Natural killer cell (primary cell): ENCODE measurements at regions not wholly inside any gene's neighbourhood (a gene's known extent, or its start where the extent isn't known, plus 50 kb on each side); places are given as distances from the start of the nearest gene placed in this dataset.

ENCODE experiments used
- ATAC-seq, 3 donors: fragments of 150-1000 bp in 2 of 3; fragments of 200-7000 bp in 1 of 3; cut with Tn5 transposase; 1 replicate in 1 of 3; 2 replicates in 2 of 3; pipeline ENCODE4 v1.10.0; 2021; ENCODE audit warnings: mild to moderate bottlenecking in 2 of 3, moderate library complexity in 2 of 3
- DNase-seq, 2 donors: peaks; one replicate each; pipeline versions ENCODE4 v3.0.0 to v3.0.0-alpha.2; 2013 to 2021; ENCODE audit warnings: mixed read lengths in 1 of 2
- H3K27ac ChIP-seq: one replicate; pipeline ENCODE4 v1.5.1; 2013; ENCODE audit warnings: mild to moderate bottlenecking, low read length
- H3K27me3 ChIP-seq: one replicate; pipeline ENCODE4 v1.6.1; 2013; ENCODE audit warnings: low read length; ENCODE audit not compliant: control insufficient read depth, insufficient read depth
- H3K36me3 ChIP-seq: one replicate; pipeline ENCODE4 v1.6.1; 2013; ENCODE audit warnings: low read length; ENCODE audit not compliant: control insufficient read depth, insufficient read depth
- H3K4me1 ChIP-seq: one replicate; pipeline ENCODE4 v1.6.1; 2013; ENCODE audit warnings: low read length; ENCODE audit not compliant: control insufficient read depth, insufficient read depth
- H3K4me3 ChIP-seq: one replicate; pipeline ENCODE4 v1.5.1; 2013; ENCODE audit warnings: low read length
- H3K9me3 ChIP-seq: one replicate; pipeline ENCODE4 v1.6.1; 2013; ENCODE audit warnings: low read length; ENCODE audit not compliant: control insufficient read depth, insufficient read depth
- H3K27ac Mint-ChIP-seq, 2 donors: one replicate each; pipeline ENCODE4 v1.8.0; 2022; ENCODE audit warnings: mild to moderate bottlenecking in 2 of 2, mixed read lengths in 2 of 2, moderate library complexity in 1 of 2
- H3K27me3 Mint-ChIP-seq, 2 donors: one replicate each; pipeline ENCODE4 v1.8.0; 2022; ENCODE audit warnings: low read depth in 2 of 2, mixed read lengths in 2 of 2
- H3K36me3 Mint-ChIP-seq: one replicate; pipeline ENCODE4 v1.8.0; 2022; ENCODE audit warnings: mixed read lengths
- H3K4me1 Mint-ChIP-seq, 2 donors: one replicate each; pipeline ENCODE4 v1.8.0; 2022; ENCODE audit warnings: mixed read lengths in 2 of 2
- H3K4me3 Mint-ChIP-seq: one replicate; pipeline ENCODE4 v1.8.0; 2022; ENCODE audit warnings: mild to moderate bottlenecking, moderate library complexity, mixed read lengths
- H3K9me3 Mint-ChIP-seq, 2 donors: one replicate each; pipeline ENCODE4 v1.8.0; 2022; ENCODE audit warnings: mixed read lengths in 2 of 2
- CTCF ChIP-seq: fragments of 200-600 bp; IDR thresholded peaks from one replicate; pipeline ENCODE4 v1.8.0; 2022; ENCODE audit warnings: antibody characterized with exemption
- WGBS: methylation state at CpG from one replicate; pipeline ENCODE4 v1.1.7; 2013; ENCODE audit warnings: missing lambda C conversion rate; ENCODE audit not compliant: insufficient coverage; 5-methylcytosine and 5-hydroxymethylcytosine counted together
- intact Hi-C: fragments of 100-400 bp; cut with micrococcal nuclease; formaldehyde crosslinking; loops from one replicate; pipeline ENCODE4 v1.14.2; 2022

- no peak for TF ChIP-seq CTCF
- intact Hi-C loops: no loop called here
- no peak overlapping the region for H3K27ac ChIP-seq
- DNase-seq (no peak), ATAC-seq (no peak)
- H3K27me3 ChIP-seq: no peaks in the 10 kb centered on the region
- no peaks in the 10 kb centered on the region for H3K9me3 ChIP-seq
- no peaks in the 10 kb centered on the region for H3K36me3 ChIP-seq
- Mint-ChIP-seq H3K36me3 (no peaks in the 10 kb centered on the region), H3K4me1 (no peaks in the 10 kb centered on the region), H3K9me3 (peaks cover 0 to 2% of the 10 kb centered on the region in 2 donors), H3K4me3 (no peak overlapping the region), H3K27me3 (no peaks in the 10 kb centered on the region), H3K27ac (no peak overlapping the region)
- H3K4me3 ChIP-seq: no peak overlapping the region
- WGBS: 82% methylated on average over 7 of the region's 7 CpGs
- no peaks in the 10 kb centered on the region for H3K4me1 ChIP-seq
Measured at GRCh38 chr13:78841358-78841963, 182.5 kb upstream of the OBI1 start.

- ATAC-seq: no peak
- 92% methylated on average over 3 of the region's 3 CpGs for WGBS
Measured at GRCh38 chr13:78836238-78836784, 177.4 kb upstream of the OBI1 start.

GRCh38 chr13:78832461-78832860, 173.5 kb upstream of the OBI1 start:
- Histone ChIP-seq H3K9me3 (no peaks in the 10 kb centered on the region), H3K36me3 (no peaks in the 10 kb centered on the region), H3K4me3 (no peak overlapping the region), H3K4me1 (no peaks in the 10 kb centered on the region), H3K27me3 (no peaks in the 10 kb centered on the region), H3K27ac (no peak overlapping the region)
- DNase-seq: no peak
- no peak for ATAC-seq
- TF ChIP-seq CTCF: no peak
- Mint-ChIP-seq H3K4me3 (no peak overlapping the region), H3K36me3 (no peaks in the 10 kb centered on the region), H3K9me3 (peaks cover 0 to 2% of the 10 kb centered on the region in 2 donors), H3K4me1 (no peaks in the 10 kb centered on the region), H3K27me3 (no peaks in the 10 kb centered on the region), H3K27ac (no peak overlapping the region)
- intact Hi-C loops: no loop called here
- WGBS: 93% methylated on average over 3 of the region's 3 CpGs

More at GRCh38 chr13:78836238-78836784, 177.4 kb upstream of the OBI1 start:
- TF ChIP-seq CTCF: no peak
- Histone ChIP-seq H3K36me3 (no peaks in the 10 kb centered on the region), H3K27ac (no peak overlapping the region), H3K9me3 (no peaks in the 10 kb centered on the region), H3K4me3 (no peak overlapping the region), H3K27me3 (no peaks in the 10 kb centered on the region), H3K4me1 (no peaks in the 10 kb centered on the region)
- H3K4me1 Mint-ChIP-seq: no peaks in the 10 kb centered on the region
- no peaks in the 10 kb centered on the region for H3K9me3 Mint-ChIP-seq
- intact Hi-C loops: no loop called here
- H3K36me3 Mint-ChIP-seq: no peaks in the 10 kb centered on the region
- H3K27me3 Mint-ChIP-seq: no peaks in the 10 kb centered on the region
- H3K4me3 Mint-ChIP-seq: no peak overlapping the region
- DNase-seq: no peak
- H3K27ac Mint-ChIP-seq: no peak overlapping the region

GRCh38 chr13:78830508-78830907, 171.6 kb upstream of the OBI1 start:
- WGBS: no CpG with 5 or more reads among the region's 1 CpG
- no peaks in the 10 kb centered on the region for H3K4me1 ChIP-seq
- no peaks in the 10 kb centered on the region for H3K9me3 ChIP-seq
- H3K27me3 ChIP-seq: no peaks in the 10 kb centered on the region
- Mint-ChIP-seq H3K36me3 (no peaks in the 10 kb centered on the region), H3K4me3 (no peak overlapping the region), H3K27ac (no peak overlapping the region), H3K4me1 (no peaks in the 10 kb centered on the region), H3K9me3 (peaks cover 0 to 2% of the 10 kb centered on the region in 2 donors), H3K27me3 (no peaks in the 10 kb centered on the region)
- intact Hi-C loops: no loop called here
- ATAC-seq (no peak), DNase-seq (no peak)
- no peaks in the 10 kb centered on the region for H3K36me3 ChIP-seq
- TF ChIP-seq CTCF: no peak
- H3K4me3 ChIP-seq: no peak overlapping the region
- no peak overlapping the region for H3K27ac ChIP-seq
